RWPE1 (cell line): ENCODE measurements at regions not wholly inside any gene's neighbourhood (a gene's known extent, or its start where the extent isn't known, plus 50 kb on each side); places are given as distances from the start of the nearest gene placed in this dataset.

Experiments used
- CTCF ChIA-PET: fragments of 350-600 bp; sonication (Branson Sonifier 250); formaldehyde crosslinking; extraction: SDS; loops from one replicate; lab custom pipeline; 2021; lab: Yijun Ruan, JAX
- POLR2A ChIA-PET: fragments of 400-600 bp; formaldehyde crosslinking; extraction: SDS; loops from one replicate; lab custom pipeline; 2020; ENCODE audit warnings: antibody characterized with exemption; ENCODE audit not compliant: low non-redundant PET; lab: Yijun Ruan, JAX
- DNase-seq: peaks from one replicate; pipeline ENCODE4 v3.0.0; 2012; ENCODE audit warnings: low spot score
- H3K27ac ChIP-seq: fragments of 450-650 bp; 2 replicates; pipeline ENCODE4 v1.5.1; 2017
- CTCF ChIP-seq: fragments of 450-650 bp; conservative IDR thresholded peaks from 2 replicates; pipeline ENCODE4 v1.5.1; 2017; ENCODE audit warnings: low read depth, mild to moderate bottlenecking

GRCh38 chr2:241924069-241924908, 54.8 kb downstream of the RTP5 start:
- no peak for TF ChIP-seq CTCF
- ChIA-PET CTCF (no interaction called here), POLR2A (no interaction called here)
- H3K27ac ChIP-seq: no peak overlapping the region
- no peak for DNase-seq

GRCh38 chr2:241924909-241925250, 55.4 kb downstream of the RTP5 start:
- no peak for TF ChIP-seq CTCF
- CTCF ChIA-PET: no interaction called here
- no peak overlapping the region for H3K27ac ChIP-seq
- POLR2A ChIA-PET: no interaction called here
- DNase-seq: no peak

- TF ChIP-seq CTCF: no peak
- H3K27ac ChIP-seq: no peak overlapping the region
- CTCF ChIA-PET: no interaction called here
- no peak for DNase-seq
- POLR2A ChIA-PET: no interaction called here
These were observed 55.7 kb downstream of the RTP5 start for GRCh38 chr2:241925277-241925676.

- CTCF ChIA-PET: no interaction called here
- no peak for TF ChIP-seq CTCF
These were observed 56.4 kb downstream of the RTP5 start for GRCh38 chr2:241925821-241926441.

GRCh38 chr2:241926541-241927311, 57.2 kb downstream of the RTP5 start:
- DNase-seq: no peak
- POLR2A ChIA-PET: no interaction called here
- H3K27ac ChIP-seq: no peak overlapping the region
- no peak for TF ChIP-seq CTCF
- CTCF ChIA-PET: no interaction called here

More at GRCh38 chr2:241925821-241926441, 56.4 kb downstream of the RTP5 start:
- no peak overlapping the region for H3K27ac ChIP-seq
- POLR2A ChIA-PET: no interaction called here
- no peak for DNase-seq
